ENCODE measurements at regions not wholly inside any gene's neighbourhood (a gene's known extent, or its start where the extent isn't known, plus 50 kb on each side); places are given as distances from the start of the nearest gene placed in this dataset.

DNA sequence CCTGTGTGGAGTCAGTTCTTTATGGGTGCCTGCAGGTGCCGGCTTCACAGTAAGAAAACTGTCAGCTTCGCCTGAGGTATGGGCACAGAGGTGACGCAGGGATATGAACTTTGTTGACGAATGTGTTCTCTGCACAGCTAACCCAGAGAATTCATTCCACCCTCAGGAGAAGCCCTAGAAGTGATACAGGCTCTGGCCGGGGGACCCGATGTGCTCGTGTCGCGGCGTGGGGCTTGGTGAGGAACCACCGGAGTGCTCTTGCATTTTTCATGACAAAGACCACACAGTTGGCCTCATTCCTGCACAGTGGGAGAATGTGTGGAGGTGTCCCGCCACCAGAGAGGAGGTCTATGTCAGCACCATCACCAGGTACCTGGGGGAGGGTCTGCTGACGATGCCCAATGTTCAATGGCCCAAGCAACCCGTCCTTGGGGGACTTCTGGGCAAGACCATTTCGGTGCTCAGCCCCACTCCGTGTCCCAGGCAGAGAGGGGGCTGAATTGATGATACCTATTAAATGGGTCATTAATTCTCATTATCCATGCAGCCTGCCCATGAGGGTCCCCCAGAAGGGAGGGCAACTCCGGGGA lies 147.5 kb upstream of the RTL1 start:
- TF ChIP-seq, protein P1, sequence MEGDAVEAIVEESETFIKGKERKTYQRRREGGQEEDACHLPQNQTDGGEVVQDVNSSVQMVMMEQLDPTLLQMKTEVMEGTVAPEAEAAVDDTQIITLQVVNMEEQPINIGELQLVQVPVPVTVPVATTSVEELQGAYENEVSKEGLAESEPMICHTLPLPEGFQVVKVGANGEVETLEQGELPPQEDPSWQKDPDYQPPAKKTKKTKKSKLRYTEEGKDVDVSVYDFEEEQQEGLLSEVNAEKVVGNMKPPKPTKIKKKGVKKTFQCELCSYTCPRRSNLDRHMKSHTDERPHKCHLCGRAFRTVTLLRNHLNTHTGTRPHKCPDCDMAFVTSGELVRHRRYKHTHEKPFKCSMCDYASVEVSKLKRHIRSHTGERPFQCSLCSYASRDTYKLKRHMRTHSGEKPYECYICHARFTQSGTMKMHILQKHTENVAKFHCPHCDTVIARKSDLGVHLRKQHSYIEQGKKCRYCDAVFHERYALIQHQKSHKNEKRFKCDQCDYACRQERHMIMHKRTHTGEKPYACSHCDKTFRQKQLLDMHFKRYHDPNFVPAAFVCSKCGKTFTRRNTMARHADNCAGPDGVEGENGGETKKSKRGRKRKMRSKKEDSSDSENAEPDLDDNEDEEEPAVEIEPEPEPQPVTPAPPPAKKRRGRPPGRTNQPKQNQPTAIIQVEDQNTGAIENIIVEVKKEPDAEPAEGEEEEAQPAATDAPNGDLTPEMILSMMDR (conservative IDR thresholded peaks at IDR 0.05; ENCODE audit: low read depth in 2 of 2) = no peak
- TF ChIP-seq EZH2 (IDR thresholded peaks at IDR 0.05; ENCODE audit: low read depth, unreplicated experiment) (no peak), CREB1 (CRISPR knock-in tag; IDR thresholded peaks at IDR 0.05; ENCODE audit: low read depth) (no peak), POLR2AphosphoS5 (IDR thresholded peaks at IDR 0.05; ENCODE audit: low read depth) (no peak), EZH2phosphoT487 (IDR thresholded peaks at IDR 0.05; ENCODE audit: unreplicated experiment) (no peak), NANOG (IDR thresholded peaks at IDR 0.05; ENCODE audit: borderline replicate concordance) (no peak), ZNF331 (CRISPR knock-in tag; IDR thresholded peaks at IDR 0.05; ENCODE audit: low read depth) (no peak), JUNB (IDR thresholded peaks at IDR 0.05; ENCODE audit: unreplicated experiment) (no peak), STAT1 (IDR thresholded peaks at IDR 0.05; ENCODE audit: unreplicated experiment) (no peak), ZNF114 (CRISPR knock-in tag; IDR thresholded peaks at IDR 0.05) (no peak)
- TF ChIP-seq, protein P2, sequence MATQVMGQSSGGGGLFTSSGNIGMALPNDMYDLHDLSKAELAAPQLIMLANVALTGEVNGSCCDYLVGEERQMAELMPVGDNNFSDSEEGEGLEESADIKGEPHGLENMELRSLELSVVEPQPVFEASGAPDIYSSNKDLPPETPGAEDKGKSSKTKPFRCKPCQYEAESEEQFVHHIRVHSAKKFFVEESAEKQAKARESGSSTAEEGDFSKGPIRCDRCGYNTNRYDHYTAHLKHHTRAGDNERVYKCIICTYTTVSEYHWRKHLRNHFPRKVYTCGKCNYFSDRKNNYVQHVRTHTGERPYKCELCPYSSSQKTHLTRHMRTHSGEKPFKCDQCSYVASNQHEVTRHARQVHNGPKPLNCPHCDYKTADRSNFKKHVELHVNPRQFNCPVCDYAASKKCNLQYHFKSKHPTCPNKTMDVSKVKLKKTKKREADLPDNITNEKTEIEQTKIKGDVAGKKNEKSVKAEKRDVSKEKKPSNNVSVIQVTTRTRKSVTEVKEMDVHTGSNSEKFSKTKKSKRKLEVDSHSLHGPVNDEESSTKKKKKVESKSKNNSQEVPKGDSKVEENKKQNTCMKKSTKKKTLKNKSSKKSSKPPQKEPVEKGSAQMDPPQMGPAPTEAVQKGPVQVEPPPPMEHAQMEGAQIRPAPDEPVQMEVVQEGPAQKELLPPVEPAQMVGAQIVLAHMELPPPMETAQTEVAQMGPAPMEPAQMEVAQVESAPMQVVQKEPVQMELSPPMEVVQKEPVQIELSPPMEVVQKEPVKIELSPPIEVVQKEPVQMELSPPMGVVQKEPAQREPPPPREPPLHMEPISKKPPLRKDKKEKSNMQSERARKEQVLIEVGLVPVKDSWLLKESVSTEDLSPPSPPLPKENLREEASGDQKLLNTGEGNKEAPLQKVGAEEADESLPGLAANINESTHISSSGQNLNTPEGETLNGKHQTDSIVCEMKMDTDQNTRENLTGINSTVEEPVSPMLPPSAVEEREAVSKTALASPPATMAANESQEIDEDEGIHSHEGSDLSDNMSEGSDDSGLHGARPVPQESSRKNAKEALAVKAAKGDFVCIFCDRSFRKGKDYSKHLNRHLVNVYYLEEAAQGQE (IDR thresholded peaks at IDR 0.05; ENCODE audit: unreplicated experiment) = no peak
- TF ChIP-seq, protein P3, sequence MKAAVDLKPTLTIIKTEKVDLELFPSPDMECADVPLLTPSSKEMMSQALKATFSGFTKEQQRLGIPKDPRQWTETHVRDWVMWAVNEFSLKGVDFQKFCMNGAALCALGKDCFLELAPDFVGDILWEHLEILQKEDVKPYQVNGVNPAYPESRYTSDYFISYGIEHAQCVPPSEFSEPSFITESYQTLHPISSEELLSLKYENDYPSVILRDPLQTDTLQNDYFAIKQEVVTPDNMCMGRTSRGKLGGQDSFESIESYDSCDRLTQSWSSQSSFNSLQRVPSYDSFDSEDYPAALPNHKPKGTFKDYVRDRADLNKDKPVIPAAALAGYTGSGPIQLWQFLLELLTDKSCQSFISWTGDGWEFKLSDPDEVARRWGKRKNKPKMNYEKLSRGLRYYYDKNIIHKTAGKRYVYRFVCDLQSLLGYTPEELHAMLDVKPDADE (IDR thresholded peaks at IDR 0.05) = no peak
- TF ChIP-seq, protein P4, sequence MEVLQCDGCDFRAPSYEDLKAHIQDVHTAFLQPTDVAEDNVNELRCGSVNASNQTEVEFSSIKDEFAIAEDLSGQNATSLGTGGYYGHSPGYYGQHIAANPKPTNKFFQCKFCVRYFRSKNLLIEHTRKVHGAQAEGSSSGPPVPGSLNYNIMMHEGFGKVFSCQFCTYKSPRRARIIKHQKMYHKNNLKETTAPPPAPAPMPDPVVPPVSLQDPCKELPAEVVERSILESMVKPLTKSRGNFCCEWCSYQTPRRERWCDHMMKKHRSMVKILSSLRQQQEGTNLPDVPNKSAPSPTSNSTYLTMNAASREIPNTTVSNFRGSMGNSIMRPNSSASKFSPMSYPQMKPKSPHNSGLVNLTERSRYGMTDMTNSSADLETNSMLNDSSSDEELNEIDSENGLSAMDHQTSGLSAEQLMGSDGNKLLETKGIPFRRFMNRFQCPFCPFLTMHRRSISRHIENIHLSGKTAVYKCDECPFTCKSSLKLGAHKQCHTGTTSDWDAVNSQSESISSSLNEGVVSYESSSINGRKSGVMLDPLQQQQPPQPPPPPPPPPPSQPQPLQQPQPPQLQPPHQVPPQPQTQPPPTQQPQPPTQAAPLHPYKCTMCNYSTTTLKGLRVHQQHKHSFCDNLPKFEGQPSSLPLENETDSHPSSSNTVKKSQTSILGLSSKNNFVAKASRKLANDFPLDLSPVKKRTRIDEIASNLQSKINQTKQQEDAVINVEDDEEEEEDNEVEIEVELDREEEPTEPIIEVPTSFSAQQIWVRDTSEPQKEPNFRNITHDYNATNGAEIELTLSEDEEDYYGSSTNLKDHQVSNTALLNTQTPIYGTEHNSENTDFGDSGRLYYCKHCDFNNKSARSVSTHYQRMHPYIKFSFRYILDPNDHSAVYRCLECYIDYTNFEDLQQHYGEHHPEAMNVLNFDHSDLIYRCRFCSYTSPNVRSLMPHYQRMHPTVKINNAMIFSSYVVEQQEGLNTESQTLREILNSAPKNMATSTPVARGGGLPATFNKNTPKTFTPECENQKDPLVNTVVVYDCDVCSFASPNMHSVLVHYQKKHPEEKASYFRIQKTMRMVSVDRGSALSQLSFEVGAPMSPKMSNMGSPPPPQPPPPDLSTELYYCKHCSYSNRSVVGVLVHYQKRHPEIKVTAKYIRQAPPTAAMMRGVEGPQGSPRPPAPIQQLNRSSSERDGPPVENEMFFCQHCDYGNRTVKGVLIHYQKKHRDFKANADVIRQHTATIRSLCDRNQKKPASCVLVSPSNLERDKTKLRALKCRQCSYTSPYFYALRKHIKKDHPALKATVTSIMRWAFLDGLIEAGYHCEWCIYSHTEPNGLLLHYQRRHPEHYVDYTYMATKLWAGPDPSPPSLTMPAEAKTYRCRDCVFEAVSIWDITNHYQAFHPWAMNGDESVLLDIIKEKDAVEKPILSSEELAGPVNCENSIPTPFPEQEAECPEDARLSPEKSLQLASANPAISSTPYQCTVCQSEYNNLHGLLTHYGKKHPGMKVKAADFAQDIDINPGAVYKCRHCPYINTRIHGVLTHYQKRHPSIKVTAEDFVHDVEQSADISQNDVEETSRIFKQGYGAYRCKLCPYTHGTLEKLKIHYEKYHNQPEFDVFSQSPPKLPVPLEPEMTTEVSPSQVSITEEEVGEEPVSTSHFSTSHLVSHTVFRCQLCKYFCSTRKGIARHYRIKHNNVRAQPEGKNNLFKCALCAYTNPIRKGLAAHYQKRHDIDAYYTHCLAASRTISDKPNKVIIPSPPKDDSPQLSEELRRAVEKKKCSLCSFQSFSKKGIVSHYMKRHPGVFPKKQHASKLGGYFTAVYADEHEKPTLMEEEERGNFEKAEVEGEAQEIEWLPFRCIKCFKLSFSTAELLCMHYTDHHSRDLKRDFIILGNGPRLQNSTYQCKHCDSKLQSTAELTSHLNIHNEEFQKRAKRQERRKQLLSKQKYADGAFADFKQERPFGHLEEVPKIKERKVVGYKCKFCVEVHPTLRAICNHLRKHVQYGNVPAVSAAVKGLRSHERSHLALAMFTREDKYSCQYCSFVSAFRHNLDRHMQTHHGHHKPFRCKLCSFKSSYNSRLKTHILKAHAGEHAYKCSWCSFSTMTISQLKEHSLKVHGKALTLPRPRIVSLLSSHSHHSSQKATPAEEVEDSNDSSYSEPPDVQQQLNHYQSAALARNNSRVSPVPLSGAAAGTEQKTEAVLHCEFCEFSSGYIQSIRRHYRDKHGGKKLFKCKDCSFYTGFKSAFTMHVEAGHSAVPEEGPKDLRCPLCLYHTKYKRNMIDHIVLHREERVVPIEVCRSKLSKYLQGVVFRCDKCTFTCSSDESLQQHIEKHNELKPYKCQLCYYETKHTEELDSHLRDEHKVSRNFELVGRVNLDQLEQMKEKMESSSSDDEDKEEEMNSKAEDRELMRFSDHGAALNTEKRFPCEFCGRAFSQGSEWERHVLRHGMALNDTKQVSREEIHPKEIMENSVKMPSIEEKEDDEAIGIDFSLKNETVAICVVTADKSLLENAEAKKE (CRISPR knock-in tag; IDR thresholded peaks at IDR 0.05) = no peak
